GM18499 (cell line): ENCODE measurements at regions not wholly inside any gene's neighbourhood (a gene's known extent, or its start where the extent isn't known, plus 50 kb on each side); places are given as distances from the start of the nearest gene placed in this dataset.

Source experiments
- ATAC-seq: cut with Tn5 transposase; IDR thresholded peaks from one replicate; pipeline ENCODE4 v1.9.1; 2021; ENCODE audit warnings: moderate number of reproducible peaks; ENCODE audit not compliant: insufficient read depth, unreplicated experiment

DNA sequence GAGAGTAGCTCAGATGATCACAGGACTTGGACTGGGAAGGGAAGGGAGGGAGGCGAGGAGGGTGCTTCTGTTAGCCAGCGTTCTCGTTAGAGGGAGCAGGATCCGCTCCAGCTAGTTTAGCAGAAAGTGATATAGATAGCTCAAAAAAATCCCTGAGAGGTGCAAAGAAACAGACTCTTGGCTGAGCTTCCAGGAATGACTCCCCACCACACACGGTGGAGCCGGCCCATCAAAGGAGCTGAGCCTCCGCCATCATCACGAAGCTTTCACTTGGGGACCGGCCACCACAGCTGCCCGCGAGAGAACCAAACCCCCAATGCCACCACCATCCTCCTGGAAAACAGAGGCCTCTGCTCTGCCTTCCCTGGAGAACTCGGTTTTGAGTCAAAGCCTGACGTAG lies 124.6 kb upstream of the BCL2L14 start:
- no peak for ATAC-seq

DNA sequence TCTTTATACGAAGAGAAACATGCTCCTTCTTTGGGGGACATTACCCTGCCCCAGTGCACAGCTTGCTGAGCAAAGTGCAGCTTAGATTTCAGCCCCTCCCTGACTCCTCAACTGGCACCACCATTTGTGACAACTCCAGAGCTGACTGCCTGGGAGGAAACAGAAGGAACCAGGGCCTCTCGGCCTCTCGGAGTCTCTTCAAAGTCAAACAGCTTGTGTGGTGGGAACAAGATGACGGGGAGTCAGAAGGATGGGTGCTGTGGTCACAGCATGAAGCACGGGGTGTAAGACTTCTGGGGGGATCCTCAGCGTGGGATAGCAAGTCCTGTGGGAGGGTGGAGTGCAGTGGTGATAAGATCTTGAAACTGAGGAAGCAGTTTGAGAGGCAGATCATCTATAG lies 123.5 kb upstream of the BCL2L14 start:
- ATAC-seq, result no peak

DNA sequence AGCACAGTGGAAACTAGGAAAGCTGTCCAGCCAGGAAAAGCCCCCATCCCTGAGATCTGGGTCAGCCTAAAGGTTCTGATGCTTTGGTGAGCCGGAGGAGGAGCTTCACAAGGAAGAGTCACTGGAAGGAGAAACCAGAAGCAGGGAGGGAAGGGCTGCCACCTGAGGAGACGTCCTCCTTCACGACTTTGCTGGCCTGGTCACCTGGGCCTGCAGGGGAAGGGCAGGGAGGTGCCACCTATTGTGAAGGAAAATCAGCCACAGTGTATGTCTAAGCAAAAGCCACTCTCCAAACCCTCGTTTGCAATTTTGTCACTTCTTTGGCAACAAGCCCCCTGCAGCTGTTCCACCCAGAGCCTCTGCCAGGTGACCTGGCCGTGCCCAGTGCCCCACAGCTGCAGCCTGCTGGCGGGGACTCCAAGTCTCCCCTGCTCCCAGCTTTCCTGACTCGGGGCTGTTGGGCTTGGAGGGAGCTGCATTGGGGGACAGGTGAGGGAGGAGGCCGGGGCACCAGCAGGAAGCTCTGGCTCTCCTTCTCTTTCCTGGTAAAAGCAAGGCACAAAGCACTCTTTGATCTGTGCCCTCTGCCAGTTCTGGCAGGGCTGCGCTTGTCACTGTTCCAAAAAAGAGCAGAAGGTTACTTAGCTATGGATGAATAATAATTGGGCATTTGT lies 120.9 kb upstream of the BCL2L14 start:
- ATAC-seq, result no peak

- no peak for ATAC-seq
Measured at GRCh38 chr12:11951209-11951608, 119.5 kb upstream of the BCL2L14 start.

DNA sequence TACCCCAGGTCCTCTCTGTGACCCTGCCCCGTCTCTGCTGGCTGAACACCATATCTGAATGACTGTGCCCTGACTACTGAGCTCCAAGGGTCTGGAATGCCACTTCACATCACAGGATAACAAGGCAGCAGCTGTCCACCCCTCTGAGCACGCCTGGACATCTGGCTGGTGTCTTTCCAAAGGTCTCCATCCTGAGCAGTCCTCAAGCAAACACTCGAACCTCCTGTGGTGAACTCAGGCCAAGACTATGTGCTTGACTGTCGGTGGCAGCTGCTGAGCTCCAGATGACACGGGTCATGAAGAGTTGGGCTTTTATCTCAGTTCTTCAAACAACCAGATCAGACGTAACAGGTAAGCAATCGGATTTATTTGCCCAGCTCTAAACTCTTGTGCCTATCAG lies 117.2 kb upstream of the BCL2L14 start:
- ATAC-seq, result no peak

DNA sequence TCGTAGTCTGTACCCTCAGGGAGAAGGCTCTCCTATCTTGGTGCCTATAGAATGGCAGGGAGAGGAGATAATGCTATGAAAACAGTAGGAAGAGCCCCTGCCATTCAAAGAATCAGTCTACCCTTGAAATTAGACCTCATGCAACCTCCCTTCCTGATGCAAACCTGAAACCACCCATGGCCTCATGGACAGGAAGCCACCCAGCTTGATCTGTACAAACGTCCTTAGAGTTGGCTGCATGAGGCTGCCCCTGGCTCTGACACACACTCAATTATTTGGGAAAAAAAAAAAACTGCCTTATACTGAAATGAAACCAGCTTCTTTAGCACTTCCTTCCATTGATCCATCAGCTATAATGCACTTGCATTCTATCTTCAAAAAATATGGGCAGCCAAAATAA lies 116.6 kb upstream of the BCL2L14 start:
- peak; percentile 55 for ATAC-seq

DNA sequence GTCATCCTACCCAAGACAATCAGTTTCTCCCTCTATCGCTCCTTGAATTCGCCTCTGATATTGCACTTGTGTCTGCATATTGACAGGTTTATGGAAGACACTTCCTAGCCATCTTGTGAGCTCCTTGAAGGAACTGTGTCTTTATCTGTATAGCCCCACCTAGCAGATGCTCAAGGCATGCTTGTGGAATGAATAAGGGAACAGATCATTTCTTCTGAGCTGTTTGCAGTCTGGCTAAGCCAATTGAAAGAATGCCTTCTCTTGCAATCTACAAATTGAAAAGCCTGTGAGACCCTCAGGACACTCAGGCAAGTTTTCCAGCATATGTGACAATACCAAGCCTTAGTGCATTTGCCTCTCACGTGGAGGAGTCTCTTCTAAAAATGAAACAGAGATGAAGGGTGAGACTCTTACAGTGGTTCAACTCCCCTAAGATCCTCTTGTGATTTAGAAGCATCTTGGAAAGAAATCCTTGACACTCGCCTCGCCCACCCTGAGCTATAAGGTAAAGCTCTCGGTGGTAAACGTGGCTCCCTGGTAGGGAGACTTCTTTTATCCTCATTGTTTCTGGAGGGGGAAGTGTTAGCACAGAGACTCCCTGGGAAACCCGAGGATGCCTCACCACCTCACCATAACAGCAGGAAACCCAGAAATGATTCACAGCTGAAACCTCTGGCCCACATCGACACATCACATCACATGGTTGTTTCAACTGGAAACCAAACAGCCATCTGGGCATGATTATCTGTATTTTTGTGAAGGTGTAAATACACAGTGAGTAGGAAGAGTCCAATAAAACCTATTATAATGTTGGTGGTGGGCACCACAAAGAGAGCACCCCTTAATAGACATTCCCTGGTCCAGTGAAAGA lies 112.3 kb upstream of the BCL2L14 start:
- no peak for ATAC-seq

GRCh38 chr12:11959117-11959823 lies 111.5 kb upstream of the BCL2L14 start:
- no peak for ATAC-seq

DNA sequence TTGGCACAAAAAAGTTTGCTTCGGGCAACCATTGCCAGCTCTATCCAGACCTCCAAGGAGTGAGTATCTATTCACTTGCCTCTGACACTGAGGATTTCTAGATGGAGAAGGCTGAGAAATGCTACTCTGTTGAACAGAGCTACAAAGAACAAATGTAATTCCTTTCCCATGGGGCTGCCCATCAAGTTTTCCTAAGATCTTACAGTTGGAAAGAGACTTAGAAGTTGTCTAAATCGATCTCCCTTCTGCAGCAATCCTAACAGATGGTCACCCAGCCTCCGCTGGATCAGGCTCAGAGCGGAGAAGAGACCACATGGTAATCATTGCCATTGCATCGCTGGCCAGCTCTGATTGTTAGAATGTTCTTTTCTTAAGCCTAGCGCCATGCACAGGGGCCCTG lies 110.1 kb upstream of the BCL2L14 start:
- ATAC-seq, result no peak

DNA sequence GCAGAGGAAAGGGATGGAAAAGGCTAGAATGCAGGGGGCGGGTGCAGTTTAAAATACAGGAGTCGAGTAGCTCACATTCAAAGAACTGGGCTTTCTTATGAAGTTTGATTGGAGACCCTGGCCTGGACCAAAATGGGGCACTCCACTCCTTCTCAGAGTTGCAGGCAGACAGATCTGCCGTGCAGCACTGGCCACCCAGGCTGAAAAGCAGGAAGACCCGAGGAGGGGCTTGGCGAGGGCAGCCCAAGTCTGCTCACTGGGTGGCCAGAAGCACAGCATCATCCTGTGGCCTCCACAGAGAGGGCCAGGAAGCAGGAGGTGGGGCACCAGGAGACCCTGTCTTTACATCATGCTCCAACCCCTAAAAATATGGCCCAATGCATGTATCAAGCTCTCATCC lies 109.1 kb upstream of the BCL2L14 start:
- ATAC-seq, result no peak

- ATAC-seq, result no peak
Measured at GRCh38 chr12:11962860-11963259, 107.9 kb upstream of the BCL2L14 start.

- no peak for ATAC-seq
Measured at GRCh38 chr12:11963841-11964471, 106.8 kb upstream of the BCL2L14 start.

DNA sequence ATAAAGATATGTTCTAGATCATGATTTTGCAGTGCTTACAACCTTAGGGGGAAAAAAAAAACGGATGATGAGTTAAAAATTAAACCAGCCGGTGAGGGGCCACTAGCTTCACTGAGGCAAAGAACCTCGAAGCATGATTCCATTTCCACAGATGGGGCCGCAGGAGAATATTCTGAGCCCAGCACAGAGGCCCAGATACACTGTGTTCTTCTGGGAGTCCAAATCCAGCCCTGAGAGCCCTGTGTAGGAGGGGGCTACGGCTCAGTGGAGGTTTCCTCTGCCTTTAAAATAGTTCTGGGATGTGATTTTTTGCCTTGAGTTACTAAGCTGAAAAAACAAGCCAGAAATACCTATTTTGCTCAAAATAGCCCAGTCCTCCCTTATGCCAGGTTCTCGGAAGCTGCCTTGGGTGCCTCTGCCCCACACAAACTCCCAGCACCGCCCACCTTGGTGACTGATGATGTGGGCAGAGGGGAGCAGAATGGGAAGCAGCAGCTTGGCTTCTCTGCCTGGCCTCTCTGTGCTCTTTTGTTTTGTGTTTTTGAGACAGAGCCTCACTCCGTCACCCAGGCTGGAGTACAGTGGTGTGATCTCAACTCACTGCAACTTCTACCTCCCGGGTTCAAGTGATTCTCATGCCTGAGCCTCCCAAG lies 105.4 kb upstream of the BCL2L14 start:
- ATAC-seq, result no peak

GRCh38 chr12:11967376-11968047 lies 103.2 kb upstream of the BCL2L14 start:
- ATAC-seq, result no peak

DNA sequence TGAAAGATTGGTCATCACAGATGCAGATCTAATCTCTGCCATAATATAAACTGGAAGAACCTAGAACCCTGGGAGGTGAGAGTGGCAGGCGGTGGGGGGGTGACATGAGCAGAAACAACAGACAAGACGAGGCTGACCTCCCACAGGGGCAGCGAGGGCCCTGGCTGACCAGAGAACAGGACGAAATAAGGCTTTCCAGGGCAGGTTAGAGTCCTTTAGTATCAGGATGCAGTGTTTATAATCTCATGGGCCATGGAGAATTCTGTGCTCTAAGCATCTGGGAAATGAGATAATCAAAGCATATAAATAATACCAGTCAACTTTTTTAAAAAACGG lies 102.7 kb upstream of the BCL2L14 start:
- no peak for ATAC-seq

- no peak for ATAC-seq
Measured at GRCh38 chr12:11968516-11968915, 102.2 kb upstream of the BCL2L14 start.

- no peak for ATAC-seq
Measured at GRCh38 chr12:11969437-11970154, 101.1 kb upstream of the BCL2L14 start.

DNA sequence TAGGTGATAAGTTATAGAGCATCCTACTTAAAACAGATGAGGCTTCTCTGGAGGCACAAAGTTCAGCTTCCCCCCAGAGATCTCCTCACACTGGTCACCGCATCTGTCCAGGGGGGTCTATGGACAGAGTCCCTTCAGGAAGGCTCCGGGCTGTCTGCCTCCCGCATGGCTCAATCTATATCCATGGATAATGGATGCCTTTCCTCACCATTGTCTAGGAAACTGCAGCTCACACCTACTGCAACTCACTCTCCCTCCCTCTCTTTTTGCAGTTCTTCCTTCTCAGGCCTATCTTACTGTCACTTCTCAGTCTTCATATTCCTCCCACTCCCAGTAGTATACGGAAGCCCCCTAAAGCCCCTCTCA lies 100.6 kb upstream of the BCL2L14 start:
- no peak for ATAC-seq

DNA sequence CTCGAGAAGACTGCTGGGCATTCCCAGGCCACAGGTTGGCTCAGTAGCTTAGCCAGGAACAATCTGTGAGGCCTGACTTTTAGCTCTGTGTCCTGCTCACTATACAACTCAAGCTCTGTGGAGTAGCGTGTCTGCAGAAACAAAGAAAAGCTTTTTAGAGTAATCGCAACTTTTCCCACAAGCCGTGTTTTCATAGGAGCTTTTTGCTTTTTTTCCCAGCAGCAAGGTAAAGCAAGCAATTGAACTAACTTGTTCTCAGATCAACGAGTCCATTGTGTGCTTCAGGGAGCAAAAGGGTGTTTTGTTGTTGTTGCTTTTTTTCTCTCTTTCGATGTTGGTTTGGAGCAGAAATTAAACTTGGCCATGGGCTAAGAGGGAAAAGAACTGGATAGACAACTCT lies 97.3 kb upstream of the BCL2L14 start:
- ATAC-seq, result no peak
